HG02938 (cell line): ENCODE measurements at regions not wholly inside any gene's neighbourhood (a gene's known extent, or its start where the extent isn't known, plus 50 kb on each side); places are given as distances from the start of the nearest gene placed in this dataset.
A peak's percentile ranks its signal among the peaks of the same experiment; 100 is the strongest.

Source experiments
- ATAC-seq: cut with Tn5 transposase; IDR thresholded peaks from one replicate; pipeline ENCODE4 v1.9.1; 2021; ENCODE audit warnings: mild to moderate bottlenecking, moderate library complexity; ENCODE audit not compliant: unreplicated experiment

- no peak for ATAC-seq
Measured at GRCh38 chr4:36492590-36492989, 211.2 kb downstream of the DTHD1 start.

DNA sequence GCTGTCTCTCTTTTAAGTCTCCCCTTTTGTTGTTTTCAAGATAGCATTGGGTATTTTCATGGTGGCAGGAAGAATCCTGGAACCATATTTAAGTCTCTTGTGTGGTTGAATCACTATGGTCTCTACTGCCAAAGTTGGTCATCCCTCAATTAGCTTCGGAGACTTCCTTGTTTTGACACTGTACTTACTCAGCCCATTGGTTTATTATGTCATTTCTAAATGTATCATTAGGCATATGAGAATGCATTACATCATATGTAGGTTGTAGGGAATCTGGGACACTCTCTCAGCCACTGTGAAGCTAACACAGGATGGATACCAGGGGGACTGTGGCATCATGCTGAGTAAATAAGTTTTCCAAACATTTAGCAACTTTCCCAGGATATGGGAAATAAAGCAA, 211.8 kb downstream of the DTHD1 start:
- ATAC-seq = no peak

DNA sequence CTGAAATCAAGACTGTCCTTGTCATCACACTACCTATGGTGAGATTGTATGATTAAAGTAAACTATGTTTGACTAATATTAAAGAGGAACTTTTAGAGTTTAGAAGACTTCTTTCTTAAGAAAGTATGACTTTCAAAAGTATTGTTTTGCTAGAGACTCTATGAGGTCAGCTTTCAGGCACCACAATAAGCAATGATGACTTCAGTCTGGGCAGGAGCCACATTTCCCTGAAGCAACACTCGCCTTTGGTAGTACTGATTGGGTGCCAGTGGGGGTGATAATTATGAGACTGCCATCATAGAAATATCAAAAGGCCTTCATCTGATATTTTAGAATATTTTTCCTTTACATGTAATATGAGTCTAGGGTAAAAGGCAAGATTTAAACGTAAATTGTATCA, 212.6 kb downstream of the DTHD1 start:
- no peak for ATAC-seq

DNA sequence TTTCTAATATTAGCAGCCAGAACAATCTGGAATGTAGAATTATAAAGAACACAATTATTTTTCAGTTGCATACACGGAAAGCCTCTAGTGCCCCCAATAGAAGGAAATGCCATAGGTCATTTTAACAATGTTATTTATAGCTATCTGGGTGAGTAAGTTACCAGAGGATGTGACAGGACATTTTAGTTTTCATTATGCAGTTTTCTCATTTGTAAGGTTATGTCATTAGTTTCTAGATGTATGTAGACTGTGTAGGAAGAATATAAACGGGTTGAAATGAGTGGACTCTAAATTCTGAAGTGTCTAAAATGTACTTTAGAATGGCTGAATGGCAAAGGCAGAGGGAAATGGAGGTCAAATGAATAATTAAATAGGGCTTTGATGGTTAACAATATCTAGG, 213.3 kb downstream of the DTHD1 start:
- ATAC-seq = no peak

DNA sequence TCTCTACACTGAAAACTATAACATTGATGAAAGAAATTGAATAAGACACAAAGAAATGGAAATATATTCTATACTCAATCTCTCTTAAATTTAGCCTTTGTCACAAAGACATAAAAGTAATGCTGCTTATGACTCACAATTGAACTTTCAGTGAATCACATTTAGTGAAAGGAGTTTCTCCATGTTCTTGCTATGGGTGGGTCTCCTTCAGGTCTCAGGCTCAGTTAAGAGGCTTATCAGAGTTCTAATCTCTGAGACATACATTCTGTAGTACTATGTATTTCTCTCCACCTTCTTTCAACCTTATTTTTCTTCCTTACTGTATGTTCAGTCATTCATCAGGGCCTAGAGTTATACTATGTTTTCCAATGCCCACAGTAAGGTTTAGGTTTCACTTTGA, 220.9 kb downstream of the DTHD1 start:
- ATAC-seq = no peak

DNA sequence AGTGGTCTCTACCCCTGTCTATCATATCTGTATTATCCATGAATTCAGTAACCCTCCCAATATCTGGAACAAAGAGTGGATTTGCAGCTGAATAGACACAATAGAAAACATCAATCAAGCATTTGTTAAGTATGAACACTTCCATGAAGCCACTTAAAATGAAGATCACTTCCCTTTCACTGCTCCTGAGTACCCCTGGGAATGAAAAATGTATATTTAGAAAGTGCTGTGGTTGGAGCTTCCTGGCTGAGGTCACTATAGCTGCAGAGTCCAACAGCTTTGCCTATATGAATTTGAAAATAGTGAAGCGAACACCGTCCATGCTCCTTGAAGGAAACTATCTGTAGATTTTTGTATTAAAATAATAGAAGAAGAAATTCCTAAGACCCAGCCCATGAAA, 227.0 kb downstream of the DTHD1 start:
- ATAC-seq = no peak

GRCh38 chr4:36509845-36510244, 228.4 kb downstream of the DTHD1 start:
- ATAC-seq = no peak

GRCh38 chr4:36511785-36512184, 230.4 kb downstream of the DTHD1 start:
- no peak for ATAC-seq

- no peak for ATAC-seq
Measured at GRCh38 chr4:36516522-36517095, 235.2 kb downstream of the DTHD1 start.

DNA sequence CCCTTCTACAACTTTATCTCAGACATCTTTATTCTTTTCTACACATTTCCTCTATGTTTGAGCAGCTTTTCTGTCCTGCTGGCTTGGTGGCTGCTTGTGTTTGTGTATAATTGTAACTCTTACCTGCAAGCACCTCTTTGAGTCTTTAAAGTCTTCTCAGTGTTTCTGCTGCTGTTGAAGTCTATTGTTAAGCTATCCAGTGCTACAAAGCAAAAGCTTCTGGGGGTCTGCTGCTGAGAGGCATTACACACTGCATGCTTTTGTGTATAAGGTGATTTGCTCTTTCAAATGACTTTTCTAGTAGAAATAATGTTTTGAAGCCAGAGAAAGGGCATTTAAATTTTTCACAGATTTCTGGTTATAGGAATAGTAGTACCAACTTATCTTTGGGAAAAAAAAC, 241.8 kb downstream of the DTHD1 start:
- ATAC-seq = no peak

DNA sequence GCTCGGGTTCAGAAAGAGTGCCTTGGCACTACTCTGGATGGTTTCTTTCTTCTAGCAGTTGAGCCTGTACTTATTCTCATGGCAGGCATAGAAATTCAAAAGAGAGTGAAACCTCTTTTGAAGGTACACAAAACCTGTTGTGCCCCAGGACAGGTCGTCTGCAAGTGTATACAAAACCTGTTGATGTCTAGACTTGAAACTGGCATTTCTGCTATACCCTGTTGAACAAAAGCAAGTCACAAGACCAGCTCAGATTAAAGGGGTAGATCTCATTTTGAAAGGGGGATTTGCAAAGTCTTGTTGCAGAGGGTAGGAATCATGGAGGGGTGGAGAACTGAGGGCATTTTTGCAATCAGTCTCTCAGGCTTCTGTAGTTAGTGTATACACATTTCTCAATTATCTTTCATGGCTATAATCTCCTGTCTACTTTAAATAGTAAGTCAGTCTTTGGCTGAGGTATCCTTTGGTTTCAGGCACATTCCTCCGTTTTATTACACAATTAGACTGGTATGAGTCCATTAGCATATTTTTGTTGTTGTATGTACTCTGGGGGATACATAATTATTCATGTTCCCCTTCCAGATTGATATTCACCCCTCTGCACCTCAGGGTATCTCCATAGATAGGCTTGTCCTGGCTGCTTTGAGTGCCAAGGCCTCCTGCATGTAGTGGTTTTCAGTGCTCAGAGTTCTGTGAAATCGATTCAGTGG, 251.4 kb downstream of the DTHD1 start:
- no peak for ATAC-seq

GRCh38 chr4:36533944-36534343, 252.5 kb downstream of the DTHD1 start:
- no peak for ATAC-seq

GRCh38 chr4:36547383-36547782, 266.0 kb downstream of the DTHD1 start:
- ATAC-seq = no peak

DNA sequence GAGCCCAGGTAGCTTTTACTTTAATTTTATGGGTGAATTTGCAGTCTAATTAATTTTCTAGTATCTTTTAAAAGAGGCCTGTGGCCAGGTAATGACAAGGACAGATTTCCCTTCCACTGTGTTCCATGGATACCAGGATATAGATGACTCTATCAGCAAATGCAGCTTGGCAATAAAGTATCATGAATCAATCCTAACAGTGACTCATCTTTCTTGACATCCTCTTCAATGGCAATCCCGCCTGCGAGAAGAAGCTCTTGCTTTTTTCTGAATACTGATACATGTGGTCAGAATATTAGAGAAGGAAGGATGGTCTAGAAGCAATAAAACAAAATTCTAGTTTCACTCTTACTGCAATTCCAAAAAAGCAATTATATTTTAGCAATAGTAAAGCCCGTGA, 267.8 kb downstream of the DTHD1 start:
- no peak for ATAC-seq

- no peak for ATAC-seq
Measured at GRCh38 chr4:36549992-36550391, 268.6 kb downstream of the DTHD1 start.

DNA sequence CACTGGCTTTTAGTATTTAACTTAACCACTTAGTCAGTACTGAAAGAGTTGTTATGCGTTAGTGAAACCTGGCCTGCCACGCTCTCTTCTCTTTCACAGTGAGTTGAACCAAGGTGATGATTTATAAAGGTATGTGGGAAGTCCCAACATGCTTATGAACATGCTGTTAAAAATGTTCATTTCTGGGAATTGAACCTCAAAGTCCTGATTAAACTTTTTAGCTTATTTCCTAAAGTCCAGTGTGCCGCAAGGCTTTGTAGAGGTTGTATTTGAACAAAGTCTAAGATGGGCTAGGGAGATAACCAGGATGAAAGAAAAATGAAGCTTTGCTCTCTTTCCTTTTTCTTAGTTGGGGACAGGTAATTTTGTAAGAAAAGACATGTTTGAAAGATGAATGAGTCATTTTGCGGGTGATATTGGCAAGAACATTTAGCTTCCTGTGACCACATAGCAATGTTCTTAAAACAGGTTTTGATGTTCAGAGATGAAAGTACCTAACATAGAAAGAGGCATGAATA, 270.3 kb downstream of the DTHD1 start:
- ATAC-seq = peak; percentile 91

- no peak for ATAC-seq
Measured at GRCh38 chr4:36553029-36553428, 271.6 kb downstream of the DTHD1 start.

- no peak for ATAC-seq
Measured at GRCh38 chr4:36553453-36553852, 272.0 kb downstream of the DTHD1 start.

GRCh38 chr4:36556984-36557383, 275.6 kb downstream of the DTHD1 start:
- ATAC-seq = no peak

GRCh38 chr4:36568575-36568974, 287.2 kb downstream of the DTHD1 start:
- no peak for ATAC-seq

DNA sequence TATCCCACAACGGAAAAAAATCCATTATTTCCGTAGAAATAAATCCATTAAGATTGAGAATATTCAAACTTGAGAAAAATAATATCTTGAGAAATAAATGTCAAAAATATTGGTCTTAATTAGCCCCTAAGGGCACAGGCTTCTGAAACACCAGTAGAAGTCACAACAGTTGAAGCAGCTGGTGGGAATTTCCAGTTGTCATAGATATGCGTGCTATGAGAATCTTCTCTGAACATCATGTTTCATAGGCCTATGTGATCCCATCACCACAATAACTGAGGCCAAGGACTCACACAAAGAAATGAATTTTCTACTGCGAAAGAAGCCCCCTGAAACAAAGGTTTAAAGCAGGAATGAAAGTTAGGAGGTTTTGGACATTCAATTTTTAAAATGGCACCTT, 292.0 kb downstream of the DTHD1 start:
- no peak for ATAC-seq

DNA sequence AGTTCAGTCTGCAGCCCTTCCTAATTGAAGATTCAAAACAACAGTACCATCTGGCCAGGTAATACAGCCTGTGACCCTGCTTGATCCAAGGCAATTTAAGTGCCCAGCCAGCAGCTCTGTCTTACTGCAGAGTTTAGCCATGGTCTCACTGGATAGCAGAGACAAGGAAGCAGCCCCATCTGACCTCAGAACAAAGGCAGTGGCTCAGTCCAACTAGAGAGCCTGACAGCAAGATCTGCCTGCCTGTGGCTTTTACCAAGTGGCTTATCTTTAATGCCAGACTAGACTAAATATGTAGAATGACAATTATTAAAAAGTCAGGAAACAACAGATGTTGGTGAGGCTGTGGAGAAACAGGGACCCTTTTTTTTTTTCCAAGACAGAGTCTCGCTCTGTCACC, 293.4 kb downstream of the DTHD1 start:
- no peak for ATAC-seq

GRCh38 chr4:36582198-36582597, 300.8 kb downstream of the DTHD1 start:
- ATAC-seq = no peak
